ENCODE measurements at regions not wholly inside any gene's neighbourhood (a gene's known extent, or its start where the extent isn't known, plus 50 kb on each side); places are given as distances from the start of the nearest gene placed in this dataset.
"Not testable (repeated sequence)": the region's sequence is repeated elsewhere in the genome, so short reads cannot be mapped to it uniquely, and the experiment has no call there.

DNA sequence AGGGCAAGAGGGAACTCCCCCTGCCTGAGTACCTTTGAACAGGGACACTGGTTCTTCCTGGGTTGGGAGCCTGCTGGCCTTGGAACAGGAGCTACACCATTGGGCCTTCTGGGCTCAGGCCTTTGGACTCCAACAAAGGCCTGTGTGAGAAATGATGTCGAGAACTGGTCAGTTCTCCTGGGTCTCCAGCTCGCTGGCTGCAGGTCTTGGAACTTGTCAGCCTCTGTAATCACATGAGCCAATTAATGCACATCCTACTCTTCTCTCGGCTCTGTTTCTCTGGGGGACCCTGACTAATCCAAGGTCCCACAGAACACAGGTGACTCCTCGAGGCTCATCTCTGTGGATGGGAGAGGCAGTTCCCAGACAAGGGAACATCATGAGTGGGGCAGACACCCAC lies 104.7 kb upstream of the PLGLB2 start:
- H3K79me2 ChIP-seq (ENCODE audit: low read length); H3K9me3 ChIP-seq (ENCODE audit: low read length): not testable (repeated sequence)

DNA sequence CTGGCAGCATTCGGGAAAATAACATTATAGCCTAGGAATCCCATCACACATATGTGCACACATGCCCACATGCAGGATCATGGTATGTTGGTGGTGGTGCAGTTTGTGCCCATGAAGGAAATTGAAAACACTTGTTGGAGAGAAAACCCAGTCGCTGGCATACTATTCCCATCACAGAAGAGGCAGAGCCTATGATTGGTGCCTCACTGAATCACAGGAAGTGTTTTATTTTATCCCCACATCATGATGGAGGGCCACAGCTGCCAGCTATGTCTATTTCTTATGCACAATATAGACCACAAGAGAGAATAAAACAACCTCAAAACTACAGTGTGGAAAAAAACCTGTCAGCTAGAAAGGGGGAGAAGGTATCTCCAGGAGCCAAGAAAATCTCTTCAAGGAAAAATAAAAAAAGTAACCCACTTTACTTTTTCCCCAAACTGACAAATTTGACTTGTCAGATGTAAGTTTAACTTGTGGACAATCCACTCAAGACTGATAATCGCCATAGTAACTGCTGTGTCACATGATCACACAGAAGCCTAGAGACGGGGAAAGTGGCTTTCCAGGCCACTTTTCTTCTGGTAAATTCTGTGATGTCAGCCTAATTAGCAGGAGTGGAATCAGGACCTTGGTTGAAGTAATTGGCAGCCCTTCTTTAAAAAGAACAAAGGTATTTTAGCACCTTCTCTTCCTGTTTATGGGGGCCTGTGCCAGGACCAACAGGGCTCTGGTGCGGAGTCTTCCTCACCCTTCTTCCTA lies 100.0 kb upstream of the PLGLB2 start:
- not testable (repeated sequence) for H3K9me3 ChIP-seq (ENCODE audit: low read length); H3K9ac ChIP-seq (ENCODE audit: low read length); H3K9me2 ChIP-seq (replicated peaks; ENCODE audit: insufficient read depth, low read length); H3K79me2 ChIP-seq (ENCODE audit: low read length); DNase-seq; H2AFZ ChIP-seq (ENCODE audit: low read length); H3K27ac ChIP-seq (ENCODE audit: low read length); H3K4me2 ChIP-seq (ENCODE audit: low read depth, low read length, poor library complexity, severe bottlenecking); H3K4me1 ChIP-seq (ENCODE audit: low read length); H4K20me1 ChIP-seq (ENCODE audit: insufficient read depth, low read depth, low read length); H3K27me3 ChIP-seq (ENCODE audit: low read length); H3K4me3 ChIP-seq (ENCODE audit: low read length); H3K36me3 ChIP-seq (ENCODE audit: insufficient read depth, low read length)

More for the DNA sequence above, 104.7 kb upstream of the PLGLB2 start:
- not testable (repeated sequence) for H2AFZ ChIP-seq (ENCODE audit: low read length); H3K9ac ChIP-seq (ENCODE audit: low read length); H3K36me3 ChIP-seq (ENCODE audit: insufficient read depth, low read length); H3K4me1 ChIP-seq (ENCODE audit: low read length); H3K9me2 ChIP-seq (replicated peaks; ENCODE audit: insufficient read depth, low read length); H3K27ac ChIP-seq (ENCODE audit: low read length); H3K4me2 ChIP-seq (ENCODE audit: low read depth, low read length, poor library complexity, severe bottlenecking); DNase-seq; H3K4me3 ChIP-seq (ENCODE audit: low read length); H4K20me1 ChIP-seq (ENCODE audit: insufficient read depth, low read depth, low read length); H3K27me3 ChIP-seq (ENCODE audit: low read length)

- H3K9me2 ChIP-seq (replicated peaks; ENCODE audit: insufficient read depth, low read length); H3K27me3 ChIP-seq (ENCODE audit: low read length); H3K27ac ChIP-seq (ENCODE audit: low read length); DNase-seq; H3K9ac ChIP-seq (ENCODE audit: low read length); H3K4me2 ChIP-seq (ENCODE audit: low read depth, low read length, poor library complexity, severe bottlenecking); H3K4me1 ChIP-seq (ENCODE audit: low read length); H3K4me3 ChIP-seq (ENCODE audit: low read length); H3K9me3 ChIP-seq (ENCODE audit: low read length); H3K79me2 ChIP-seq (ENCODE audit: low read length); H2AFZ ChIP-seq (ENCODE audit: low read length); H4K20me1 ChIP-seq (ENCODE audit: insufficient read depth, low read depth, low read length); H3K36me3 ChIP-seq (ENCODE audit: insufficient read depth, low read length): not testable (repeated sequence)
Observed at GRCh38 chr2:87648815-87649214, 99.1 kb upstream of the PLGLB2 start.

DNA sequence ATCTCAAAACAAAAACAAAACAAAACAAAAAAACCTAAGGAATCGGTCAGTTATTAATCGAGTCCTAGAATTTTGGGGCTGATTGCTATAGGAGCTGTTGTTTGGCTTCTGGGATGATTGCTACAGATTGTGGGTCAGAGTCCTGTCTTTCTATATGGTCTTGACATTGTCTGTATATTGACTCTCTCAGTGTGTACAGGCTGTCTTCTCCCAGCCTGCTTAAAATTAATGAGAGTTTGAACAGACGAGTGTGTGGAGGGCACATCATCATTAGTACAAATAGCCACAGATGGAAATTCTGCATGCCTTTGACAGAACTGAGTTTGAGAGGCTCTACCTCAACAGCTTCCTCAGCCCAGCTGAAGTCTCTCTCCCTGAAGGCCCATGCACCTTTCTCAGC lies 98.0 kb upstream of the PLGLB2 start:
- not testable (repeated sequence) for H3K36me3 ChIP-seq (ENCODE audit: insufficient read depth, low read length); H3K9me3 ChIP-seq (ENCODE audit: low read length); H3K79me2 ChIP-seq (ENCODE audit: low read length); H3K27ac ChIP-seq (ENCODE audit: low read length); H3K4me1 ChIP-seq (ENCODE audit: low read length); H3K4me2 ChIP-seq (ENCODE audit: low read depth, low read length, poor library complexity, severe bottlenecking); H3K4me3 ChIP-seq (ENCODE audit: low read length); H2AFZ ChIP-seq (ENCODE audit: low read length); H3K27me3 ChIP-seq (ENCODE audit: low read length); H3K9me2 ChIP-seq (replicated peaks; ENCODE audit: insufficient read depth, low read length); H3K9ac ChIP-seq (ENCODE audit: low read length); H4K20me1 ChIP-seq (ENCODE audit: insufficient read depth, low read depth, low read length)
- peak; percentile 34 for DNase-seq

- H2AFZ ChIP-seq (ENCODE audit: low read length); H4K20me1 ChIP-seq (ENCODE audit: insufficient read depth, low read depth, low read length); H3K4me1 ChIP-seq (ENCODE audit: low read length); H3K27ac ChIP-seq (ENCODE audit: low read length); H3K9me2 ChIP-seq (replicated peaks; ENCODE audit: insufficient read depth, low read length); DNase-seq; H3K4me2 ChIP-seq (ENCODE audit: low read depth, low read length, poor library complexity, severe bottlenecking); H3K9ac ChIP-seq (ENCODE audit: low read length); H3K9me3 ChIP-seq (ENCODE audit: low read length); H3K79me2 ChIP-seq (ENCODE audit: low read length); H3K27me3 ChIP-seq (ENCODE audit: low read length); H3K36me3 ChIP-seq (ENCODE audit: insufficient read depth, low read length); H3K4me3 ChIP-seq (ENCODE audit: low read length): not testable (repeated sequence)
Observed at GRCh38 chr2:87650837-87651236, 97.0 kb upstream of the PLGLB2 start.

DNA sequence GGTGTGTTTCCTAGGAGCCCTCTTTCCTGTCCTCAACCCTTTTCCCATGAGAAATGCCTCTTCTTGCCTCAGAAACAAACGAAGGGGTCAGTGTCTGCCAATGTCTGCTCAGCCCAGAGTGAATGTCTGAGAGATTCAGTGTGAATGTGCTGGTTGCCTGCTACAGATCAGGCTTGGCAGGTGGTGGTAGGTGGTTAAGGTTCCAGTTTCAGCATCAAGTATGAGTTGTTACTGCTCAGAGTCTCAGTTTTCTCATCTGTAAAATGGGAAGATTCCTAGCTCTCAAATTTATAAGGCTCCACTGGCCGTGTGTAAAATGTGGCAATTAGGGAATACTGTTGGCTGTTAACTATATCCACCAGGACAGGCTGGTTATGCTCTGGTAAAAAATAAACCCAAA lies 96.3 kb upstream of the PLGLB2 start:
- H2AFZ ChIP-seq (ENCODE audit: low read length); H3K9me2 ChIP-seq (replicated peaks; ENCODE audit: insufficient read depth, low read length); H3K9me3 ChIP-seq (ENCODE audit: low read length); H3K9ac ChIP-seq (ENCODE audit: low read length); H3K27ac ChIP-seq (ENCODE audit: low read length); H3K4me2 ChIP-seq (ENCODE audit: low read depth, low read length, poor library complexity, severe bottlenecking); H3K4me3 ChIP-seq (ENCODE audit: low read length); H3K79me2 ChIP-seq (ENCODE audit: low read length); H3K4me1 ChIP-seq (ENCODE audit: low read length); H3K36me3 ChIP-seq (ENCODE audit: insufficient read depth, low read length); H3K27me3 ChIP-seq (ENCODE audit: low read length); H4K20me1 ChIP-seq (ENCODE audit: insufficient read depth, low read depth, low read length): not testable (repeated sequence)
- peak; percentile 24 for DNase-seq

- DNase-seq; H3K79me2 ChIP-seq (ENCODE audit: low read length); H3K4me1 ChIP-seq (ENCODE audit: low read length); H3K9me3 ChIP-seq (ENCODE audit: low read length); H2AFZ ChIP-seq (ENCODE audit: low read length); H3K27ac ChIP-seq (ENCODE audit: low read length); H3K27me3 ChIP-seq (ENCODE audit: low read length); H3K36me3 ChIP-seq (ENCODE audit: insufficient read depth, low read length); H4K20me1 ChIP-seq (ENCODE audit: insufficient read depth, low read depth, low read length); H3K9me2 ChIP-seq (replicated peaks; ENCODE audit: insufficient read depth, low read length); H3K4me2 ChIP-seq (ENCODE audit: low read depth, low read length, poor library complexity, severe bottlenecking); H3K9ac ChIP-seq (ENCODE audit: low read length); H3K4me3 ChIP-seq (ENCODE audit: low read length): not testable (repeated sequence)
Observed at GRCh38 chr2:87653373-87653772, 94.5 kb upstream of the PLGLB2 start.

DNA sequence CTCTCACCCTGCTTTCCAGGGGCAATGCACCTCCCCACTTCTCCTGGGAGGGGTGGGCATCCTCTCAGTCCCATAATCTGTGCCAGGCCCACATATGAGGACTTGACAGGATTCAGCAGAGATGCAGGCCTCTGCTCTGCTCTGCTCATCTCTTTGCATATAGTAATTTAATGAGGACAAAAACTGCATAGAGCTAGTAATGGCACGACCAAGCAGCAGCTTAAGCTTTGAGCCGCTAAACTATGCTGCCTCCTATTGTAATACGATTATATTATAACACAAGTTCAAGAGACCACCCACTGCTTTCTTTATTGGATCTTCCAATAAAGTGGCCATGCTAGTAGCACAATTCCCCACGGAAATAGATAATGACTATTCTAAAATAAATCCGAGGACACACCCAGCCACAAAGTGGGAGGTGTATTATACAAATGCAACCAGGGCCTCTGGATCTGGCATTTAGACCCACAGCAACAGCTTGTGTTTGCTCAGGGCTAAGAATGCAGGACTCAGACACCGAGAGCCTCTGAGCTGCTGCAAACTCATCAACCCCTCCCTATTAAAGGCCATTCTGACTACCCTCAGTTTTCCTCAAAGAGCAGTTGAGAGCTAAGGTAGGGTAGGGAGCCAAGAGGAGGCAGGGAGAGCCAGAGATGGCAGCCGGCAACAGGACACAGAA lies 93.6 kb upstream of the PLGLB2 start:
- not testable (repeated sequence) for DNase-seq; H3K4me3 ChIP-seq (ENCODE audit: low read length); H3K79me2 ChIP-seq (ENCODE audit: low read length); H4K20me1 ChIP-seq (ENCODE audit: insufficient read depth, low read depth, low read length); H3K36me3 ChIP-seq (ENCODE audit: insufficient read depth, low read length); H3K4me1 ChIP-seq (ENCODE audit: low read length); H2AFZ ChIP-seq (ENCODE audit: low read length); H3K27ac ChIP-seq (ENCODE audit: low read length); H3K27me3 ChIP-seq (ENCODE audit: low read length); H3K9me3 ChIP-seq (ENCODE audit: low read length); H3K4me2 ChIP-seq (ENCODE audit: low read depth, low read length, poor library complexity, severe bottlenecking); H3K9me2 ChIP-seq (replicated peaks; ENCODE audit: insufficient read depth, low read length); H3K9ac ChIP-seq (ENCODE audit: low read length)

Measured in Karpas-422 (cell line).